ENCODE measurements at regions not wholly inside any gene's neighbourhood (a gene's known extent, or its start where the extent isn't known, plus 50 kb on each side); places are given as distances from the start of the nearest gene placed in this dataset.

DNA sequence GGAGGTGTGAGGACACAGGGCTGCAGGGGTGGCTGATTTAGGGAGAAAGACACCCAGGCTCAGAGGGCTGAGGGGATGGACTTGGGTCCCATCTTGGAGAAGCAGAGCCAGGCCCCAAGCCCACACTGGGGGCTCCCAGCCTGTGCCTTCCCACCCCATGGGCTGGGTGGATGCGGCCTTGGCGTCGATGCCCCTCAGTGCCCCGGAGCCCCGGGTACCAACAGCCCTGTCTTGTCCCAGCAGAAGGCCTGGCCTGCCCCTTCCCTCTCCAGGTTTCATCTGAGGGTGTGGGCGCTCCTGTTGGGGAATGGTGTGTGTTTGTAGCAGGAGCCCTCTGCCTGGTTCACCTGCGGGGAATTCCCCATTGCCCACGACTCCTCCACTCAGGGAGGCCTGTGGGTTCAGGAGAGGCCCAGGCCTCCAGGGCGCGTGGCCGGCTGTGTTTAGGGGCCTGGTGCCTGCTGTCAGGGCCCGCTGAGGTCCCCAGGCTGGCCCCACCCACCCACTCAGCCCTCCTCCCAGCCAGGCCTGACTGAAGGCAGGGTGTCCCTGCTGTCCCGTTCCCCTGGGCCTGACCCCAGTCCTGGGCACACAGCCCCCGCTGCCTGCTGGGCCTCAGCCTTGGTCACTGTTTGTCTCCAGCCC lies 51.1 kb upstream of the BEGAIN start:
- DNase-seq (ENCODE audit: low read depth in 2 of 2), result no peak

DNA sequence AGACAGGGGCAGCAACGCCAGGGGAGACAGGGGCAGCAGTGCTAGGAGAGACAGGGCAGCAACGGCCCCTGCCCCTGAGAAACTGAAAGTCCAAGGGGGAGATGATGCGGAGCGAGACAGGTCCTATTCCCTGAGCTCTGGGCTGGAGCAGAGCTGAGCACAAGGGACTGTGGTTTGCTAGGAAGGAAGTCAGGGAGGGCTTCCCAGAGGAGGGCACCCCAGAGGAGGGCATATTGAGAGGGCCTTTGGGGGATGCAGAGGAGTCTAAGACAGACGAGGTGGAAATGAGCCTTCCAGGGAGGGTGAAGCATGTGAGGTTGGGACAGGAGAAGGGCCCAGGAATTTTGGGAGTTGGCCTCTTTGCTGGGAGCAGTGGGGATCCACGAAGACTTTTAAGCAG lies 52.1 kb upstream of the BEGAIN start:
- no peak for DNase-seq (ENCODE audit: low read depth in 2 of 2)

DNA sequence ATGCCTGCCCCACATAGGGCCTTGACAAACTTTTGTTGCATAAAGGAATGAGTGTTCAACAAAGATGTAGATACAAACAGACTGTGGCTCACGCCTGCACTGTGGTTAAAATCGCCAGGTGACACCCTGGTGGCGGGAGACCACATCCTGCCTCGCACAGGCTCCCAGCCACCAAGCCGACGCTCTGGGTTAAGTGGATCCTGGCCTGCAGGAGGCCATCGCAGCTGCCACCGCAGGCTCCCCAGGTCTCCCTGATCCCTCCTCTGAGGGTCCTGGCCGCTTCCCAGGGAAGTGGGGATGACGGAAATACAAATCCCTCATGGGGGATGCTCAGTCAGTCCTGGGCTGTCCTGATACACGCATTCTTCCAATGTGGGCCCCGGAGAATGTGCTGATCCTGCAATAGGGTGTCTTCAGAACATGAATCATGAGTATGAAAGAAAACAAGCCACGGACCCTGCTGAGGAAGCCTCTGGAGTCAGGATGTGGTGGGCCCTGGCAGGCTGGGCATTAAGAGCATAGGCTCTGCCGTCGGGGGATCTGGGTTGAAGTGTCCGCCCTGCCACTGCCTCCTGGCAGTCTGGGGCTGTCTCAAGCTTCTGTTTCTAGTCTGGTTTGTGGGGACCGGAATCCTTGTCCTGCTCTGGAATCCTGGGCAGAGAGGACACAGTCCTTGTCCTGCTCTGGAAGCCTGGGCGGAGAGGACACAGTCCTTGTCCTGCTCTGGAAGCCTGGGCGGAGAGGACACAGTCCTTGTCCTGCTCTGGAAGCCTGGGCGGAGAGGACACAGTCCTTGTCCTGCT lies 53.5 kb upstream of the BEGAIN start:
- peak in 1 of 2 donors; percentile 41 for DNase-seq (ENCODE audit: low read depth in 2 of 2)

DNA sequence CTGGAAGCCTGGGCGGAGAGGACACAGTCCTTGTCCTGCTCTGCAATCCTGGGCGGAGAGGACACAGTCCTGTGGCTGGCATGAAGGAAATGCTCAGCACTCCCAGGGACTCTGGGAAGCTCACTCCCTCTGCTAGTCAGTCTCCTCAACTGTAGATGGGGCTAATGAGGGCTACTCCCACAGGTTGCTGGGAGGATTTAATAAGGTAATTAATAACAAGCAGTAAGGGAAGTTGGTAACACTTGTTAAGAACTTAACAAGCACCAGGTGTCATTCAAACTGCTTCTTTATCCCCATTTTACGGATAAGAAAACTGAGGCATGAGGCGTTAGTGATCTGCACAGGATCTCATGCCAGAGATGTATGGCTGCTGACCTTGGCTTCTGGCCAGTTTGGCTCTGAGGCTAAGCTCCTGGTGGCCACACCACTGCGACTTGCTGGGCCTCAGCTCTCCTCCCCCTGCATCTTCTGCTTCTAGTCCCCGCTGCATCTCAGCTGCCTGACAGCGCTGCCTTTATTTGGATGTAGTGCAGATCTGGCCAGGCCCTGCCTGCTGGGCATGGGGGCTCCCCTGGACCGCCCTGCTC lies 54.1 kb upstream of the BEGAIN start:
- no peak for DNase-seq (ENCODE audit: low read depth in 2 of 2)

DNA sequence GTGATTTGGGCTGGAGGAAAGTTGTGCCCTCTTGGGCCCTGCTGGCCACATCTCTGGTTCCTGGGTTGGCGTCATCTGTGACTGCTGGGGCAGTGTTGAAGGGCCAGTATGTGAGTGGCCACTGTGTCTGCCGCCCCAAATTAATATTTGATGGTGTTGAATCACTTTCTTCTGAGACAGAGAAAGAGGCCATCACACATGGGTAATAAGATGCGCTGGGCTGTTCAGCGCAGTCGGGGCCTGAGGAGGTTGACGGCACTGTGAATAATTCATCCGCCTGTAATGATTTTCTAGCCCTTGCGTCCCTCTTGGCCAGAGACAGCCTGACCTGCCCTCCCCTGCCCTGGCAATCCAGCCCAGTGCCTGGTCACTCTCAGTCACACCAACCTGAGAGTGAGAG lies 56.2 kb upstream of the BEGAIN start:
- no peak for DNase-seq (ENCODE audit: low read depth in 2 of 2)

DNA sequence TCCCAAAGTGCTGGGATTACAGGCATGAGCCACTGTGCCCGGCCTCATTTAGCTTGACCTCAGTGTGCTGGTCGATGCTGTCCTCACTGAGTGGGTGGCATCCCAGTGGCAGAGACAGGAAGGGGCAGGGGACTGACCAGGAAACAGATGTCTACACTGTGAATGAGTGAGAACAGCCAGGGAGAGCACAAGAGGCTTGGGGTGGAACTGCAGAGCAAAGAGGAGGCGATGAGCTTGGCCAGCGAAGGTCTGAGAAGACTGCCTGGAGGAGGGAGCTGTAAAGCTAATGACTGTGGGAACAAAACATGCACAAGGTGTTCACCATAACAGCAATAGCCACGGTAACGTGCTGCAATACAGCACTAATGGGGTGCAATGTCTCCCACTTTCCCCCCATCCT lies 57.2 kb upstream of the BEGAIN start:
- DNase-seq (ENCODE audit: low read depth in 2 of 2), result no peak

DNA sequence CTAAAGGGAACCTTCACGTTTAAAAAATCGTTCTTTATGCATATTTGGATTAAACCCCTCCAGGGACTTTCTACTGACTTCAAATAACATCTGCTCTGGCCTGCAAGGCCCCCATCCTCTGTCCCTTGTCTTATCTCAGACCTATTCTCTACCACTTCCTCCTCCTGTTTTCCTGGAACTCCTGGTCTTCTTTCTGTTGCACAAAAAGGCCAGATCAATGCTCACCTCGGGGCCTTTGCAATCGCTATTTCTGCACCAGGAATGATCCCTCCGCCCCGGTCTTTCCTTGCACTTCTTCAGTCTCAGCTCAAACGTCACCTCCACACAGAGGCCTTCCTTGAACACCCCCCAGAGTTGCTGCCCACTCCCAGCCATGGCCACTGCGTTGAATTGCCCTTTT lies 57.6 kb upstream of the BEGAIN start:
- DNase-seq (ENCODE audit: low read depth in 2 of 2), result no peak

DNA sequence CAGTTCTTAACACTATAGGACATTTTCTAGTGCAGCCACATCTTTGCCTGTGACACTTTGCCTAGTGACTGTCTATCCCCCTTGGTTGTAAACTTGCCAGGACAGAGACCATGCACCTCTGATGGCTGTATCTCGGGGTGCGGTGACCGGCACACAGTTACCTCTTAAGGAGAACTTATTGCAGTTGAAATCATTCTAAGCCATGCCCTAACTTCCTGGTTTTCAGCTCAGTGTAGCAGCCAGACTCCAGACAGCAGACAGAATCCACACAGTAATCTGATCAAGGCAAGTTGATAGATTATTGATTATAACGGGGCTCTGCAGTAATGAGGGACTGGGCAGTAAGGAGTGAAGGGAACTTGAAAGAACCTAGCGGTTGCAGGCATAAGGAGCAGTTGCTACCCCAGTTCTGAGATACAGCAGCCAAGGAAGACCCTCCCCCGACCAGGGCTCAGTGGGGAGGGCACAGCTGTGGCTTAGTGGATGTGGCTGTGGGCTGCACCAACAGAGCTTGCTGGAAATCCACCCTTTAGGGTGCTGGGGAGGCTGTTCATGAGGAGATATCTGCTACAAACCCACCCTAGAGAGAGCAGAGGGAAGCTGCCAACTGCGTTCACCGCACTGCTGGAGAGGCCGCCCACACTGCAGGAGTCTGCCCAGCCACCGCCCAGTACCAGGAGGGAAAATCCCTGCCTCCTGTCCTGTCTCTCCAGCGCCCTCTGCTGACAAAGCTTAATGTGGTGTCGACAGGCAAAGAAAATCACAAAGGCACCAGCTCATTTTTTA lies 58.2 kb upstream of the BEGAIN start:
- peak; percentile 70 to 82 for DNase-seq (ENCODE audit: low read depth in 2 of 2)

DNA sequence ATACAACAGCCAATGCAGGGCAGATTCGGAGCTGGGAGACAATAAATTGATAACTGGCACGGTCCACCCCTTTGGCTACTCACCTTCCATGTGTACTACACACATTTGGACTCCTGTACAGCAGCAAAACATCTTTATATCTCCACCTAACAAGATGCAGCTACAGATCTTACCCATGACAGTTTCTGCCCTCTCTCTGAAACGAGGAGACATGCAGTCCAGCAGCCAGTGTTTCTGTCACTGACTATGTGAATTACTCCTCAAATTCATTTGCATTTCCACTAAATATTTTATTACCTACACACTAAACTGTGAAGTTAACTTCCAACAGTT lies 58.7 kb upstream of the BEGAIN start:
- no peak for DNase-seq (ENCODE audit: low read depth in 2 of 2)

DNA sequence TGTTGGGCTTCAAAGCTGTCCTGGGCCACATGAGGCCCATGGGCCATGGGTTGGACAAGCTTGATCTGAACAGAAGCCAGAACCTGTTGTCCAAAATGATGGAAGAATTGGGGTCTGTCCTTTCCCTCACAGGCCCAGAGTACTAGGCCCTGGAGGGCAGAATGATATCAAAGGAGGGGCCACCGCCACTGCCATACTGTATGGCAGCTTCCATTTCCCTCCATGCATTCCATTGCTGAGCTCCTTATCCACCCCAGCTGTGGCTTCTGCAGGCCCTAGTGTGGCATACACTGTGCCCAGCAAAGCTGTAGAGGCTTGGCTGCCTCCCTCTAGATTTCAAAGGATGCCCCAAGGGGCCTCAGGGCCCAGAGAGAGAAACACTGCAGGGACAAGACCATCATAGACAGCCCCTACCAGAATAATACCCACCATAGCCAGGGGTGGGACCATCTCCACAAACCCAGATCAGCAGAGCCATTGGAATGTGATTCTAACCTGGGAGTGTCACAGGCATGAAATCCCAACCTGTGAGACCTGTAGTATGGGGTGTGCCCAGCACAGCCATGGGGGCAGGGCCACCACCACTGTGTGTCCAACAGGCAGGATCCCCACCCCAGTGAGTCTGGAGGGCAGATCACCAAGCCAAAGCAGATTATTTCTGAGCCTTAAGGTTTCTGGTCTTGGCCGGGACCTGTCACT lies 61.4 kb upstream of the BEGAIN start:
- no peak for DNase-seq (ENCODE audit: low read depth in 2 of 2)

DNA sequence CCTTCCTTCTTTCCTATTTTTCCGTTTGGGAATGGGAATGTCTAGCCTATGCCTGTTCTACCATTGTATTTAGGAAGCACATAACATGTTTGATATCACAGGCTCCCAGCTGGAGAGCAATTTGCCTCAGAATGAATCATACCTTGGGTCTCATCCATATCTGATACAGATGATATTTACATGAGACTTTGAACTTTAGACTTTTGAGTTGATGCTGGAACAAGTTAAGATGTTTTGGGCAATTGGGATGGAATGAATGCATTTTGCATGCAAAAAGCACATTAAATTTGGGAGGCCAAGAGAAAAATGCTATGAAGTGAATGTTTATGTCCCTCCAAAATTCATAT lies 61.9 kb upstream of the BEGAIN start:
- DNase-seq (ENCODE audit: low read depth in 2 of 2), result no peak

DNA sequence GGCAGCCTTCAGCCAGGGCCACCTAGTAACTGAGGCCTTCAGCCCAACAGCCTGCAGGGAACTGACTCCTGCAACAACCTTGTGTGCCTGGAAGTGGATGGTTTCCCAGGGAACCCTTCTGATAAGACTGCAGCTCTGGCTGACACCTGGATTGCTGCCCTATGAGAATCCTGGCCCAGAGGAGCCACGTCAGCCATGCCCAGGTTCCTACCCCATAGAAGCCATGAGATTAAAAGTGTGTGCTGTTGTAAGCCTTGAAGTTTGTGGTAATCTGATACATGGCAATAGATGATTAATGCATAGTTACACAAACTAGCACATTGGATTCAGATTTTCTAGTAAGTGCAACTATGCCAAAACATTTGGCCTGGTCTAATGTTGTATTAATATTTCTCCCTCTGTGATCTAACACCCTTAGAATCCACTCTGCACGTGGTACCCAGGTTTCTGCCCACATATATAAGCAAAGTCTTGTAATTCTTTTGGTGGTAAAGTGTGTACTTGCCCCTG lies 64.8 kb upstream of the BEGAIN start:
- no peak for DNase-seq (ENCODE audit: low read depth in 2 of 2)

DNA sequence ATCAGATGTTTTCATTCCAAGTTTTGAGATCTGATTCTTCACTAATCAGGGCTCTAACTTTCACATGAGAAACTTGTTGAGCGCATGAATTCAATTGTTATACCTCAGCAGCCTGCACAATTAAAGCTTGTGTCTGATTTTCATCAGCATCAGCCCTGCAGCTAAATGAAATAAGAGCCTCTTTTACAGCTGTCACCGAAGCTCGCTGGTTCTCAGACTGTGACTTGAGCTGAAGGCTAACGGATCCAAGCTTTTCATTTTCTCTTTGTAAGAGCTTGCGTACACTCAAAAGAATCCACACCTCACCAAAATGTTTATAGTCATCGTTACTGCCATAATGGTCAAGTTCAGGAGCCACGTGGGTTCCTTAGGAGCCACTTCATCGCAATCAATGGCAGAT lies 65.5 kb upstream of the BEGAIN start:
- DNase-seq (ENCODE audit: low read depth in 2 of 2), result no peak

DNA sequence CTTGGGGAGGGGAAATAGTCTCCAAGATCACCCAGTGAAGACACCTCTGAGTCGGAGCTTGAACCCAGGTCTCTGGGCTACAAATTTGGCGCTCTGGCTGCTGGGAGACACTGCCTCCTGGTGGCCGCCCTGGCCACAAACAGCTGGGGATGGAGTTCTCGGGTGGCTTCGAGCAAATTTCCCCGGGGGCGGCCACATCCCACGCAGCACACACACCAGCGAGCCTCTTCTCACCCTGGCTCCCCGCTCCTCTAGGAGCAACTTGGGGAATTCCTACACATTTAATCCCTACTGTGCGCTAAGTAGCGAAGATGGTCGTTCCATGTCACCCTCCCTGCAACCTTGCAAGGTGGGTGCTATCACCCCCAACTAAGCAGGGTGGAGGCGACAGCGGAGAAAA lies 66.2 kb upstream of the BEGAIN start:
- DNase-seq (ENCODE audit: low read depth in 2 of 2), result no peak

DNA sequence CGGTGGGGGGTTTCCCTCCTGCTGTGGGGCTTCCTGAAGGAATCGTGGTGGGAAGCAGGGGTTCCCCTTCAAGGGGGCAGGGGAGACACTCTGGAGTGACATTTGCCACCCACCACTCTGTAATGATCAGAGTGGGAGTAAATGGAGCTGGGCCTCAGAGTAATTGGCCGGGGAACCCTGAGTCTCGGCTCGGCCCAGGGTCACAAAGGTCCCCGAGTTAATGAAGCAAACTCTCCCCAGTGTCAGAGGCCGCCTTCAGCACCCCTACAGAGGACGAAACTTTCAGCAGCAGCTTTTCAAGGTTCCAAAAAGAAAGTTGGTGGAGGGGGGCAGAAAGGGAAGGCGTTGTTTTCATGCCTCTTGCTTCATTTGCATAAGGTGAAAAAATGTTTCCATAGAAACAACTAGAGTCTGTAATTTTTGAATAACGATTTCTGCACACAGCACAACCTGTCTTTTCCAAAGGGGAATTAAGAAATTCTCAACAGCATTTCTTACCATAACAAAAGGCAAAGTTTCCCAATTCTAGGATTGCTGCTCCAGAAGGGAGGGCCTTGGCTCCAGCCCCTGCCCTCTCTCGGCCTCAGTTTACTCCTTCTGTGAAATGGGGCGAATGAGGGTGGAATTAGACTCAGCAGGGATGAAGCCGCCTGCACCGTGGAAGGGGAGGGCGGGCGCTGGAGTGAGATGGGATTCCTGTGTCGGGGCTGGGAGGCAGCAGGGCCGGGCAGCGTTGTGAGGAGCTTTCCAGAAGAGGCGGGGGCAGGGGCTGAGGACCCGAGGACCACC lies 67.0 kb upstream of the BEGAIN start:
- no peak for DNase-seq (ENCODE audit: low read depth in 2 of 2)

DNA sequence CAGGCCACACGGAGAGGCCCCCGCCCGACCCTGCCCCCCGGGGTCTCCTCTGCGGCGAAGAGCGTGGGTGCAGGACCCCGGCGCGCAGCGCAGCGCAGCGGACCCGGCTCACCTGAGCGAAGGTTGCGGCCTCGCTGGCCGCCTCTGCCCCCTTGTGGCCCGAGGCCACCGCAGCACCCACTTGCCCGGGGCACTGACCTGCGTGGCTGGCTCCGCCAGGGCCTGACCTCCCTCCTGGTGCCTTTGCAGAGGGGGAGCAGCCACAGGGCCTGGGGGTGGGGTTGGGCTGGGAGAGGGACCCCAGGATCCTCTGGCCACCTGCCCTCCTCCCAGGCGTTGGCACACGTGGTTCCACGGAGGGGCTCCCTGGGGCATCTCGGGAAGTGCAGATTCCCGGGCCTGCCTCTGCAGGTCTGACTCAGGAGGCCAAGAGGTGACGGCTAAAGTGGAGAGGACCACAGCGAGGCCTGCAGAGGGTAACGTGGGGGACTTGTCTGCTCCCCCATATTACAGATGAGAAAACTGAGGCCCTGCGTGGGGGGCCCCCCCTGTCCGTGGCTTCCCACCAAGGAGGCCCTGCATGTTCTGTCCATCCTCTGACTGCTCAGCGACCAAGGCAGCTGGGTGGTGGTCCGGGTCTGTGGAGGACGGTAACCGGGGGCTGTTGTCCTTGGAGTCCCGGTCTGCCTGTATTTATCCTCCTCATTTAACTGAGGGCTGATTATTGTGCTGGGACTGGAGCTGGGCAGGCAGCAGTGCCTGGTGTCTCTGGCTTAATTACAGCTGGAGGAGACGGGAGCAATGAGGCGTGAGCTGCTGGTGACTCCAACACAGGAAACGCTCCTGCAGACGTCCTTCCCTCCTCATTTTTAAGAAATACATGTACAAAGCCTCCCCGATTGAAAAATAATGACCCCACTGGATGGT lies 67.9 kb upstream of the BEGAIN start:
- peak in 1 of 2 donors; percentile 29 for DNase-seq (ENCODE audit: low read depth in 2 of 2)

DNA sequence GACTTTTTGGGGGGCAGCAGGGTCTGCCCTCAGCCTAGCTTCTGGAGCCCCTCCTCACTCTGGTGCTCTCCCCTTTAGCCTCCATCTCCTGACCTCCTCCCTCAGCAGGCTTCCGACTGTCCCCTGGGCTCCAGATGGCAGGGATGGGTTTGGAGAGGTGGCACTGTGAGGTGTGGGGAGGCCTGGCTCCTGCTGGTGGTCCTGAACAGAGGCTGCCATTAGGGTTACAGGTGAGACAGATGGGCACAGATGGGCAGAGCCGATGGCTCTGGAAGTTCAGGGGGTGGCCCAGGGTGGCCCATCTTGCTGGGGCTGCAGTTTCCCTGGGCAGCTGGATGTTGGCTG lies 68.5 kb upstream of the BEGAIN start:
- DNase-seq (ENCODE audit: low read depth in 2 of 2), result no peak

DNA sequence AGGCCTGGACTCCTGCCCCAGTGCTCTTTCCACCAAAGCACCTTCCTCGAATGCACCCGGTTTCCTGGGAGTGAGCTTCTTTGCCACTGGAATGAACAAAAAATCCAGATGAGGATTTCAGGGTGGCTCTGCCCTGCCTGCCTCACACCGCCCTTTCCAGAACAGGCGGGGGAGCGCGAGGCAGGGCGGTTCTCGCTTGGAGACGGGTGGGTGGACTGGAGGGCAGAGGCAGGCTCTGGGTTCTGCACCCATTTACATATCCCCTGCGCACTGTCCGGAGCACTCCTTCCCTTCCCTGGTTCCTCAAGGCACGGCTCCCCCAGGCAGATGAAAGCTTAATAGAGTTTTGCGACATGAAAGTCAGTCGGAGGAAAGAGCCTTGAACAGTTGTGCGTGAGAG lies 69.7 kb upstream of the DLK1 start:
- DNase-seq (ENCODE audit: low read depth in 2 of 2), result no peak

DNA sequence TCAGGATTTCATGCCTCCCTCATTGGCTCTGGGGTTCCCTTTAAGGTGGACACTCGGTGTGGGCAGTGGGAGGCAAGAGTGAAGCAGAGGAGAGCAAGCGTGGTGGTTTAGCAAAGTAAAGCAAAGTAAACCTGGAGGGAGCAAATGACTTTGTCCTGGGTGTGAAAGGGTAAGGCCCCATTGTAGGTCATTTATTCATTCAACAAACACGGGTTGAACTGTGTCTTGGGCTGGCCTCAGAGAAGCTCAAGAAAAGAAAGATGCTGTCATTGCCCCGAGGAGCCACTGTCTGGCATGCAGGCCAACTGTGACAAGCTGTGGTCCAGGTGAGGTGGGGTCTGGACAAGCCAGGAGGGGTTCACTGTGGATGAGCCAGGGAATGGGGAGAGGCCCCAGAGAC lies 68.9 kb upstream of the DLK1 start:
- no peak for DNase-seq (ENCODE audit: low read depth in 2 of 2)
